Activated naive CD8-positive, alpha-beta T cell treated with anti-CD3 and anti-CD28 coated beads for 36 hours (primary cell): ENCODE measurements at regions not wholly inside any gene's neighbourhood (a gene's known extent, or its start where the extent isn't known, plus 50 kb on each side); places are given as distances from the start of the nearest gene placed in this dataset.
"Not testable (repeated sequence)": the region's sequence is repeated elsewhere in the genome, so short reads cannot be mapped to it uniquely, and the experiment has no call there.

ENCODE experiments used
- DNase-seq: peaks from one replicate; pipeline ENCODE4 v3.0.0; 2021
- H3K27ac Mint-ChIP-seq: one replicate; pipeline ENCODE4 v1.8.0; 2022; ENCODE audit warnings: mild to moderate bottlenecking, moderate library complexity, mixed read lengths
- H3K27me3 Mint-ChIP-seq: one replicate; pipeline ENCODE4 v1.8.0; 2022; ENCODE audit warnings: mild to moderate bottlenecking, mixed read lengths
- H3K36me3 Mint-ChIP-seq: one replicate; pipeline ENCODE4 v1.8.0; 2021; ENCODE audit warnings: mild to moderate bottlenecking, mixed read lengths
- H3K4me1 Mint-ChIP-seq: one replicate; pipeline ENCODE4 v1.8.0; 2021; ENCODE audit warnings: mixed read lengths
- H3K4me3 Mint-ChIP-seq: one replicate; pipeline ENCODE4 v1.8.0; 2022; ENCODE audit warnings: mild to moderate bottlenecking, moderate library complexity, mixed read lengths
- H3K9me3 Mint-ChIP-seq: one replicate; pipeline ENCODE4 v1.8.0; 2022; ENCODE audit warnings: mixed read lengths

GRCh38 chr2:184367211-184367610 lies 231.1 kb upstream of the ZNF804A start:
- H3K4me3 Mint-ChIP-seq, result no peak overlapping the region

GRCh38 chr2:184369307-184369706 lies 229.0 kb upstream of the ZNF804A start:
- H3K27ac Mint-ChIP-seq, result no peak overlapping the region
- H3K36me3 Mint-ChIP-seq, result no peaks in the 10 kb centered on the region
- DNase-seq, result no peak
- no peak overlapping the region for H3K4me3 Mint-ChIP-seq
- H3K27me3 Mint-ChIP-seq, result no peaks in the 10 kb centered on the region
- H3K9me3 Mint-ChIP-seq, result no peaks in the 10 kb centered on the region
- H3K4me1 Mint-ChIP-seq, result no peaks in the 10 kb centered on the region

More at GRCh38 chr2:184367211-184367610, 231.1 kb upstream of the ZNF804A start:
- H3K4me1 Mint-ChIP-seq, result no peaks in the 10 kb centered on the region
- no peak overlapping the region for H3K27ac Mint-ChIP-seq
- H3K36me3 Mint-ChIP-seq, result no peaks in the 10 kb centered on the region
- no peaks in the 10 kb centered on the region for H3K9me3 Mint-ChIP-seq
- no peaks in the 10 kb centered on the region for H3K27me3 Mint-ChIP-seq
- no peak for DNase-seq

- no peaks in the 10 kb centered on the region for H3K9me3 Mint-ChIP-seq
- H3K36me3 Mint-ChIP-seq, result no peaks in the 10 kb centered on the region
- no peaks in the 10 kb centered on the region for H3K27me3 Mint-ChIP-seq
- H3K4me1 Mint-ChIP-seq, result no peaks in the 10 kb centered on the region
- H3K27ac Mint-ChIP-seq, result no peak overlapping the region
- H3K4me3 Mint-ChIP-seq, result no peak overlapping the region
- DNase-seq, result no peak
These were observed 227.4 kb upstream of the ZNF804A start for GRCh38 chr2:184370954-184371353.

- no peak for DNase-seq
These were observed 226.7 kb upstream of the ZNF804A start for GRCh38 chr2:184371641-184372040.

GRCh38 chr2:184372484-184372883 lies 225.8 kb upstream of the ZNF804A start:
- Mint-ChIP-seq H3K4me3 (no peak overlapping the region), H3K36me3 (no peaks in the 10 kb centered on the region), H3K27me3 (no peaks in the 10 kb centered on the region), H3K27ac (no peak overlapping the region), H3K4me1 (no peaks in the 10 kb centered on the region), H3K9me3 (no peaks in the 10 kb centered on the region)
- no peak for DNase-seq

More at GRCh38 chr2:184371641-184372040, 226.7 kb upstream of the ZNF804A start:
- H3K27ac Mint-ChIP-seq, result no peak overlapping the region
- H3K4me3 Mint-ChIP-seq, result no peak overlapping the region
- no peaks in the 10 kb centered on the region for H3K36me3 Mint-ChIP-seq
- H3K9me3 Mint-ChIP-seq, result no peaks in the 10 kb centered on the region
- no peaks in the 10 kb centered on the region for H3K27me3 Mint-ChIP-seq
- no peaks in the 10 kb centered on the region for H3K4me1 Mint-ChIP-seq

GRCh38 chr2:184394642-184395041 lies 203.7 kb upstream of the ZNF804A start:
- Mint-ChIP-seq H3K27ac (no peak overlapping the region), H3K27me3 (no peaks in the 10 kb centered on the region), H3K4me3 (no peak overlapping the region), H3K36me3 (no peaks in the 10 kb centered on the region), H3K9me3 (peaks cover 11% of the 10 kb centered on the region), H3K4me1 (no peaks in the 10 kb centered on the region)
- no peak for DNase-seq

GRCh38 chr2:184402381-184402780 lies 195.9 kb upstream of the ZNF804A start:
- H3K27me3 Mint-ChIP-seq, result no peaks in the 10 kb centered on the region
- no peaks in the 10 kb centered on the region for H3K36me3 Mint-ChIP-seq
- no peak overlapping the region for H3K4me3 Mint-ChIP-seq
- no peaks in the 10 kb centered on the region for H3K4me1 Mint-ChIP-seq
- no peaks in the 10 kb centered on the region for H3K9me3 Mint-ChIP-seq
- no peak for DNase-seq
- H3K27ac Mint-ChIP-seq, result no peak overlapping the region

- DNase-seq, H3K4me3 Mint-ChIP-seq, H3K9me3 Mint-ChIP-seq, H3K27me3 Mint-ChIP-seq, H3K36me3 Mint-ChIP-seq, H3K4me1 Mint-ChIP-seq, H3K27ac Mint-ChIP-seq: not testable (repeated sequence)
These were observed 191.2 kb upstream of the ZNF804A start for GRCh38 chr2:184407041-184407630.

GRCh38 chr2:184410160-184410559 lies 188.2 kb upstream of the ZNF804A start:
- DNase-seq, result no peak
- Mint-ChIP-seq H3K9me3 (peaks cover 2% of the 10 kb centered on the region), H3K4me1 (no peaks in the 10 kb centered on the region), H3K36me3 (no peaks in the 10 kb centered on the region), H3K4me3 (no peak overlapping the region), H3K27ac (no peak overlapping the region), H3K27me3 (no peaks in the 10 kb centered on the region)

- Mint-ChIP-seq H3K9me3 (peaks cover 1% of the 10 kb centered on the region), H3K4me3 (no peak overlapping the region), H3K36me3 (no peaks in the 10 kb centered on the region), H3K27me3 (no peaks in the 10 kb centered on the region), H3K27ac (no peak overlapping the region), H3K4me1 (no peaks in the 10 kb centered on the region)
- no peak for DNase-seq
These were observed 185.1 kb upstream of the ZNF804A start for GRCh38 chr2:184413221-184413620.

- Mint-ChIP-seq H3K27ac (no peak overlapping the region), H3K36me3 (no peaks in the 10 kb centered on the region), H3K9me3 (peaks cover 1% of the 10 kb centered on the region), H3K4me1 (no peaks in the 10 kb centered on the region), H3K27me3 (no peaks in the 10 kb centered on the region), H3K4me3 (no peak overlapping the region)
- no peak for DNase-seq
These were observed 184.6 kb upstream of the ZNF804A start for GRCh38 chr2:184413671-184414229.

- Mint-ChIP-seq H3K27me3 (no peaks in the 10 kb centered on the region), H3K27ac (no peak overlapping the region), H3K36me3 (no peaks in the 10 kb centered on the region), H3K4me1 (no peaks in the 10 kb centered on the region), H3K4me3 (no peak overlapping the region), H3K9me3 (peaks cover 1% of the 10 kb centered on the region)
- no peak for DNase-seq
These were observed 182.0 kb upstream of the ZNF804A start for GRCh38 chr2:184416146-184416913.

- Mint-ChIP-seq H3K27ac (no peak overlapping the region), H3K4me3 (no peak overlapping the region), H3K9me3 (no peaks in the 10 kb centered on the region), H3K27me3 (no peaks in the 10 kb centered on the region), H3K4me1 (no peaks in the 10 kb centered on the region), H3K36me3 (no peaks in the 10 kb centered on the region)
- DNase-seq, result no peak
These were observed 178.6 kb upstream of the ZNF804A start for GRCh38 chr2:184419744-184420143.

- H3K4me1 Mint-ChIP-seq, H3K9me3 Mint-ChIP-seq, DNase-seq, H3K4me3 Mint-ChIP-seq, H3K27ac Mint-ChIP-seq, H3K36me3 Mint-ChIP-seq, H3K27me3 Mint-ChIP-seq: not testable (repeated sequence)
These were observed 176.9 kb upstream of the ZNF804A start for GRCh38 chr2:184421456-184421855.

- Mint-ChIP-seq H3K9me3 (no peaks in the 10 kb centered on the region), H3K27ac (no peak overlapping the region), H3K27me3 (no peaks in the 10 kb centered on the region), H3K4me3 (no peak overlapping the region), H3K4me1 (no peaks in the 10 kb centered on the region), H3K36me3 (no peaks in the 10 kb centered on the region)
- no peak for DNase-seq
These were observed 173.2 kb upstream of the ZNF804A start for GRCh38 chr2:184425083-184425482.

GRCh38 chr2:184444217-184444616 lies 154.1 kb upstream of the ZNF804A start:
- H3K9me3 Mint-ChIP-seq, result peaks cover 1% of the 10 kb centered on the region
- DNase-seq, result no peak
- H3K4me3 Mint-ChIP-seq, result no peak overlapping the region
- no peaks in the 10 kb centered on the region for H3K36me3 Mint-ChIP-seq
- no peaks in the 10 kb centered on the region for H3K4me1 Mint-ChIP-seq
- no peaks in the 10 kb centered on the region for H3K27me3 Mint-ChIP-seq
- H3K27ac Mint-ChIP-seq, result no peak overlapping the region
